ENCODE measurements at regions not wholly inside any gene's neighbourhood (a gene's known extent, or its start where the extent isn't known, plus 50 kb on each side); places are given as distances from the start of the nearest gene placed in this dataset.

- H3K4me3 ChIP-seq: no peak overlapping the region
- WGBS, 2 donors: 34 to 44% methylated on average over 3 of the region's 3 CpGs
- no peaks in the 10 kb centered on the region for H3K9me3 ChIP-seq
- intact Hi-C loops (cut with DNase I): no loop called here
- no peak for DNase-seq
- TF ChIP-seq CTCF (IDR thresholded peaks at IDR 0.05): no peak
- peak; percentile 32 for FAIRE-seq
- ATAC-seq: no peak
- H3K27me3 ChIP-seq: no peaks in the 10 kb centered on the region
- no peak overlapping the region for H3K27ac ChIP-seq
- H3K36me3 ChIP-seq: no peaks in the 10 kb centered on the region
- H3K4me1 ChIP-seq: no peaks in the 10 kb centered on the region
These were observed 71.7 kb upstream of the ABCA12 start for GRCh38 chr2:215210082-215210481.

- intact Hi-C loops (cut with DNase I): no loop called here
- peak in 1 of 6 donors; percentile 50 for DNase-seq
- FAIRE-seq: no peak
These were observed 69.5 kb upstream of the ABCA12 start for GRCh38 chr2:215207791-215208367.

GRCh38 chr2:215207041-215207440, 68.6 kb upstream of the ABCA12 start:
- no peaks in the 10 kb centered on the region for H3K36me3 ChIP-seq
- H3K4me1 ChIP-seq: no peaks in the 10 kb centered on the region
- H3K4me3 ChIP-seq: no peak overlapping the region
- ATAC-seq (no peak), FAIRE-seq (no peak), DNase-seq (no peak)
- no peak overlapping the region for H3K27ac ChIP-seq
- intact Hi-C loops (cut with DNase I): no loop called here
- H3K9me3 ChIP-seq: no peaks in the 10 kb centered on the region
- no peak for TF ChIP-seq CTCF (IDR thresholded peaks at IDR 0.05)
- H3K27me3 ChIP-seq: no peaks in the 10 kb centered on the region

More at GRCh38 chr2:215207791-215208367, 69.5 kb upstream of the ABCA12 start:
- Histone ChIP-seq H3K27me3 (no peaks in the 10 kb centered on the region), H3K9me3 (no peaks in the 10 kb centered on the region), H3K27ac (no peak overlapping the region), H3K36me3 (no peaks in the 10 kb centered on the region), H3K4me1 (no peaks in the 10 kb centered on the region), H3K4me3 (no peak overlapping the region)
- TF ChIP-seq CTCF (IDR thresholded peaks at IDR 0.05): no peak
- 84 to 94% methylated on average over 22 to 27 of the region's 27 CpGs for WGBS, 2 donors
- ATAC-seq: no peak

- Histone ChIP-seq H3K36me3 (no peaks in the 10 kb centered on the region), H3K9me3 (no peaks in the 10 kb centered on the region), H3K4me1 (no peaks in the 10 kb centered on the region), H3K4me3 (no peak overlapping the region), H3K27ac (no peak overlapping the region), H3K27me3 (no peaks in the 10 kb centered on the region)
- no peak for TF ChIP-seq CTCF (IDR thresholded peaks at IDR 0.05)
- 63 to 75% methylated on average over 4 of the region's 4 CpGs for WGBS, 2 donors
- ATAC-seq: no peak
- intact Hi-C loops (cut with DNase I): no loop called here
- FAIRE-seq: no peak
- no peak for DNase-seq
These were observed 67.4 kb upstream of the ABCA12 start for GRCh38 chr2:215205787-215206186.

- H3K27ac ChIP-seq: no peak overlapping the region
- DNase-seq (no peak), FAIRE-seq (no peak), ATAC-seq (no peak)
- H3K36me3 ChIP-seq: no peaks in the 10 kb centered on the region
- no peaks in the 10 kb centered on the region for H3K4me1 ChIP-seq
- no peak for TF ChIP-seq CTCF (IDR thresholded peaks at IDR 0.05)
- intact Hi-C loops (cut with DNase I): no loop called here
- WGBS, 2 donors: 50 to 68% methylated on average over 2 of the region's 2 CpGs
- no peaks in the 10 kb centered on the region for H3K27me3 ChIP-seq
- no peak overlapping the region for H3K4me3 ChIP-seq
- no peaks in the 10 kb centered on the region for H3K9me3 ChIP-seq
These were observed 53.1 kb upstream of the ABCA12 start for GRCh38 chr2:215191477-215191876.

All from pancreas (tissue), 10 donors.